Calu3 (cell line): ENCODE measurements at regions not wholly inside any gene's neighbourhood (a gene's known extent, or its start where the extent isn't known, plus 50 kb on each side); places are given as distances from the start of the nearest gene placed in this dataset.

Source experiments
- BruUV-seq: library from RNA; stranded (reverse); fragments of 400-500 nt; replicated peaks from 2 replicates; lab custom pipeline; 2021; lab: Mats Ljungman, UMichigan
- CTCF ChIA-PET: fragments of 300-600 bp; sonication (Branson Sonifier 250); formaldehyde crosslinking; loops from one replicate; lab custom pipeline; 2022; ENCODE audit warnings: antibody characterized with exemption; lab: Charles Lee
- DNase-seq: peaks from one replicate; pipeline ENCODE4 v3.0.0; 2022
- H3K27ac Mint-ChIP-seq: one replicate; pipeline ENCODE4 v1.8.0; 2022; ENCODE audit warnings: mixed read lengths; ENCODE audit not compliant: unreplicated experiment
- H3K27me3 Mint-ChIP-seq: one replicate; pipeline ENCODE4 v1.8.0; 2022; ENCODE audit warnings: mixed read lengths; ENCODE audit not compliant: unreplicated experiment
- H3K36me3 Mint-ChIP-seq: one replicate; pipeline ENCODE4 v1.8.0; 2022; ENCODE audit warnings: mild to moderate bottlenecking, moderate library complexity, mixed read lengths; ENCODE audit not compliant: insufficient read depth, unreplicated experiment
- H3K4me1 Mint-ChIP-seq: one replicate; pipeline ENCODE4 v1.8.0; 2022; ENCODE audit warnings: mild to moderate bottlenecking, low read depth, mixed read lengths; ENCODE audit not compliant: unreplicated experiment
- H3K4me3 Mint-ChIP-seq: one replicate; pipeline ENCODE4 v1.8.0; 2022; ENCODE audit warnings: mild to moderate bottlenecking, low read depth, moderate library complexity, mixed read lengths; ENCODE audit not compliant: unreplicated experiment
- H3K9me3 Mint-ChIP-seq: one replicate; pipeline ENCODE4 v1.8.0; 2022; ENCODE audit warnings: low read depth, mixed read lengths; ENCODE audit not compliant: unreplicated experiment
- intact Hi-C: fragments of 100-400 bp; cut with micrococcal nuclease; formaldehyde crosslinking; loops from one replicate; pipeline ENCODE4 v1.10.0; 2022; ENCODE audit not compliant: unreplicated experiment
- TF ChIP-seq, protein P1 (sequence below): fragments of 200-600 bp; IDR thresholded peaks from one replicate; pipeline ENCODE4 v1.8.0; 2022; ENCODE audit warnings: antibody characterized with exemption; ENCODE audit not compliant: unreplicated experiment

DNA sequence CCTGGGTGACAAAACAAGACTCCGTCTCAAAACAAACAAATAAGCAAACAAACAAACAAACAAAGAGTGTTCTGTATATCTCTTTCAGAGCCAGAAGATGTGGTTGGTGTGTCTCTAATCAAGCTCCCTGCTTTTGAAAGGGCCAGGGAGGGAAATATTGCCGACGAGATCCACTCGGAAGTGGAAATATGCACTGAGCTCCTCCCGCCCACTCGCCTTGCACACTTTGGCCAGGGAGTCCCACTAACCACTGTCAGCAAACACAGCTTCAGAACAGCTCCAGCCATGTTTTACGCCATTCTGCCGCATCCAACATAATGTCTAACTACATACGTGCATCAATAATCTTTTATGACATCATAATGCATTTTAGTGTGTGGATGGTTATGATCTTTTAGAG is 155.5 kb upstream of the VSTM2B start:
- no peaks in the 10 kb centered on the region for H3K36me3 Mint-ChIP-seq
- H3K4me3 Mint-ChIP-seq = no peak overlapping the region
- H3K27ac Mint-ChIP-seq = no peak overlapping the region
- no peaks in the 10 kb centered on the region for H3K4me1 Mint-ChIP-seq
- TF ChIP-seq, protein P1, sequence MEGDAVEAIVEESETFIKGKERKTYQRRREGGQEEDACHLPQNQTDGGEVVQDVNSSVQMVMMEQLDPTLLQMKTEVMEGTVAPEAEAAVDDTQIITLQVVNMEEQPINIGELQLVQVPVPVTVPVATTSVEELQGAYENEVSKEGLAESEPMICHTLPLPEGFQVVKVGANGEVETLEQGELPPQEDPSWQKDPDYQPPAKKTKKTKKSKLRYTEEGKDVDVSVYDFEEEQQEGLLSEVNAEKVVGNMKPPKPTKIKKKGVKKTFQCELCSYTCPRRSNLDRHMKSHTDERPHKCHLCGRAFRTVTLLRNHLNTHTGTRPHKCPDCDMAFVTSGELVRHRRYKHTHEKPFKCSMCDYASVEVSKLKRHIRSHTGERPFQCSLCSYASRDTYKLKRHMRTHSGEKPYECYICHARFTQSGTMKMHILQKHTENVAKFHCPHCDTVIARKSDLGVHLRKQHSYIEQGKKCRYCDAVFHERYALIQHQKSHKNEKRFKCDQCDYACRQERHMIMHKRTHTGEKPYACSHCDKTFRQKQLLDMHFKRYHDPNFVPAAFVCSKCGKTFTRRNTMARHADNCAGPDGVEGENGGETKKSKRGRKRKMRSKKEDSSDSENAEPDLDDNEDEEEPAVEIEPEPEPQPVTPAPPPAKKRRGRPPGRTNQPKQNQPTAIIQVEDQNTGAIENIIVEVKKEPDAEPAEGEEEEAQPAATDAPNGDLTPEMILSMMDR = no peak
- no peaks in the 10 kb centered on the region for H3K9me3 Mint-ChIP-seq
- intact Hi-C loops = no loop called here
- DNase-seq = no peak
- peaks cover 59% of the 10 kb centered on the region for H3K27me3 Mint-ChIP-seq
- BruUV-seq = no TSS peak
- CTCF ChIA-PET = no interaction called here

DNA sequence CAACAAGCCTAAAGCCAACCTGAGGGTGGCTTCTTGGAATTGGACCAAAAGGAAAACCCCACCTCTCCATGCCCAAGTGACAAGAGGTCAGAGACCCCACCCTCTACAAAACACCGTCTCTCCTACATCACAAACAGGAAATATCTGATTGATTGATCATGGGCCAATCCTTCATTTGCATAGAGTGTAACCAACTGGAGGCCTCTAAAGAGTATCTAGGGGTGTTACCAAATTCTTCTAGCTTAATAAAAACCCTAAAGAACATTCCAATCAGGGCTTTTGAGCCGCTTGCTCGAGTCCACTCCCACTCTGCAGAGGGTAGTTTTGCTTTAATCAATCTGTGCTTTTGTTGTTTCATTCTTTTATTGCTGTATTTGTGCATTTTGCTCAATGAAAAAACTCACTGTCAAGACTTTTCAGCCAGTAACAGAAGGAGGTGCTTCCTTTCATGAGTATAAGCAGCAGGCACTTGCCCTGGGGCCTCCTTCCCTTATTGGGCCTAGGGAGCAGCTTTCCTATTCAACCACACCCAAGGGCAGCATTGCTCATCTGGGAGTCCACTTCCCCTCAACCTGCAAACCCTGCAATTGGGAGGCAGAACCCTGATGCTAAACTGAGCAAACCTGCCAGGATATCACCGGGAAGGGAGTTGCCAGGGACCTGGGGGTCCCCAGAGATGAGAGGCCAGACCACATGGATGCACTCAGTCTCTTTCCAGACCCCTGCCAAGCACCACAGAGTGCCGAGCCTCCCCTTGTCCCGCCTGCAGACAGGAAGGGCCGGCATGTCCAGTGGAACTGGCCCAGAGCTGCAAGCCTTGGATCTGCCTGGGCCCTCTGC is 154.3 kb upstream of the VSTM2B start:
- Mint-ChIP-seq H3K36me3 (no peaks in the 10 kb centered on the region), H3K4me1 (no peaks in the 10 kb centered on the region), H3K27me3 (peaks cover 51% of the 10 kb centered on the region), H3K9me3 (no peaks in the 10 kb centered on the region), H3K4me3 (no peak overlapping the region), H3K27ac (no peak overlapping the region)
- CTCF ChIA-PET = no interaction called here
- intact Hi-C loops = no loop called here
- no peak for DNase-seq
- no TSS peak for BruUV-seq
- TF ChIP-seq, protein P1 = no peak

DNA sequence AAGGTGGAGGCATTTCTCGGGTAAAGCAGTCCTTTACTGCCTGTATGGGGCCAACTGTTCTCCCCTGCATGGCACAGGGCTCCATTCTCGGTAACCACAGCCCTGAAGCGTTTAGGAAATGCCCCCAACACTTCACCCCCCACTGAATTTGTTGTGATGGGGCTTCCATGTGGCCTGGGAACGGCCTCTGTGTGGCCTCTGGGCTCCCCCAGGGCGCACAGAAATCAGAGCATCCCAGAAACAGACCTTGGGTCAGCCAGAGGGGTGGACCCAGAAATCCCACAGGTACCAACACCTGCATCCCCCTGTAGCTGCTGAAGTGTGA is 153.7 kb upstream of the VSTM2B start:
- peaks cover under 1% of the 10 kb centered on the region for H3K9me3 Mint-ChIP-seq
- CTCF ChIA-PET = no interaction called here
- intact Hi-C loops = no loop called here
- no peak for DNase-seq
- BruUV-seq = no TSS peak
- H3K27ac Mint-ChIP-seq = no peak overlapping the region
- peaks cover 51% of the 10 kb centered on the region for H3K27me3 Mint-ChIP-seq
- no peaks in the 10 kb centered on the region for H3K36me3 Mint-ChIP-seq
- no peak overlapping the region for H3K4me3 Mint-ChIP-seq
- TF ChIP-seq, protein P1 = no peak
- H3K4me1 Mint-ChIP-seq = no peaks in the 10 kb centered on the region

DNA sequence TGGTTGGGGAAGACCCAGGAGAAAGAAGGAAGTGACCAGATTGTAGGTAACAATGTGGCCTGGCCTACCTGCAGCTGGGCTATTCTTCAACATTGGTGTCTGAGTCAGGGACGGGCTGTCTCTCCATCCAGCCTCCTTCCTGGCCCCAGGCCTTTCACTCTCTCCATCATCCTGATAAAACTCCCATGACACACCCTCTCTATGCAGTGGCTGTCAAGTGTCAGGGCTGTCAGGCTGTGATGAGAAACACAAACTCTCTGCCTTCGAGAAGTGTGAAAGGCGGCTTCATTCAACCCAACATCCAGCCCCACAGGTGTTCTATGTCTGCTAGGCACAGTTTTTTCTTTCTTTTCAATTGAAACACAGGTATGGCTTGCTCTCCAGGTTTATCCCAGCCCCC is 153.3 kb upstream of the VSTM2B start:
- CTCF ChIA-PET = no interaction called here
- H3K4me3 Mint-ChIP-seq = no peak overlapping the region
- no peaks in the 10 kb centered on the region for H3K36me3 Mint-ChIP-seq
- BruUV-seq = no TSS peak
- H3K4me1 Mint-ChIP-seq = no peaks in the 10 kb centered on the region
- no peak for DNase-seq
- intact Hi-C loops = no loop called here
- TF ChIP-seq, protein P1 = no peak
- H3K27me3 Mint-ChIP-seq = peaks cover 50% of the 10 kb centered on the region
- peaks cover 2% of the 10 kb centered on the region for H3K9me3 Mint-ChIP-seq
- H3K27ac Mint-ChIP-seq = no peak overlapping the region
